VCaP (cell line): ENCODE measurements at regions not wholly inside any gene's neighbourhood (a gene's known extent, or its start where the extent isn't known, plus 50 kb on each side); places are given as distances from the start of the nearest gene placed in this dataset.

ENCODE experiments used
- H3K27ac ChIP-seq: fragments of 450-650 bp; 2 replicates; pipeline ENCODE4 v1.5.1; 2017
- CTCF ChIP-seq: fragments of 450-650 bp; conservative IDR thresholded peaks from 2 replicates; pipeline ENCODE4 v1.5.1; 2017; ENCODE audit warnings: mild to moderate bottlenecking, moderate library complexity

- no peak for TF ChIP-seq CTCF
- H3K27ac ChIP-seq, result no peak overlapping the region
Observed at GRCh38 chr10:130895161-130895560, 416.4 kb downstream of the TCERG1L start.

GRCh38 chr10:130897815-130898214 is 413.7 kb downstream of the TCERG1L start:
- no peak overlapping the region for H3K27ac ChIP-seq
- TF ChIP-seq CTCF, result no peak

- no peak overlapping the region for H3K27ac ChIP-seq
- TF ChIP-seq CTCF, result no peak
Observed at GRCh38 chr10:130898381-130898780, 413.1 kb downstream of the TCERG1L start.

GRCh38 chr10:130899856-130900255 is 411.7 kb downstream of the TCERG1L start:
- no peak overlapping the region for H3K27ac ChIP-seq
- no peak for TF ChIP-seq CTCF

- no peak for TF ChIP-seq CTCF
- H3K27ac ChIP-seq, result no peak overlapping the region
Observed at GRCh38 chr10:130900441-130901160, 410.9 kb downstream of the TCERG1L start.

- TF ChIP-seq CTCF, result no peak
- no peak overlapping the region for H3K27ac ChIP-seq
Observed at GRCh38 chr10:130901311-130902165, 410.0 kb downstream of the TCERG1L start.

- no peak overlapping the region for H3K27ac ChIP-seq
- TF ChIP-seq CTCF, result no peak
Observed at GRCh38 chr10:130902471-130902870, 409.1 kb downstream of the TCERG1L start.
